Astrocyte (in vitro differentiated cells and primary cell): ENCODE measurements at regions not wholly inside any gene's neighbourhood (a gene's known extent, or its start where the extent isn't known, plus 50 kb on each side); places are given as distances from the start of the nearest gene placed in this dataset.

ENCODE experiments used
- EZH2 ChIP-seq: IDR thresholded peaks from 2 replicates; pipeline ENCODE4 v1.6.1; 2012; ENCODE audit warnings: mild to moderate bottlenecking, low read length, inconsistent platforms; ENCODE audit not compliant: insufficient read depth
- TF ChIP-seq, protein P1 (sequence below): IDR thresholded peaks from 2 replicates; pipeline ENCODE4 v1.5.1; 2011; ENCODE audit warnings: low read depth, mild to moderate bottlenecking, inconsistent platforms, low read length, moderate library complexity; ENCODE audit not compliant: insufficient read depth

DNA sequence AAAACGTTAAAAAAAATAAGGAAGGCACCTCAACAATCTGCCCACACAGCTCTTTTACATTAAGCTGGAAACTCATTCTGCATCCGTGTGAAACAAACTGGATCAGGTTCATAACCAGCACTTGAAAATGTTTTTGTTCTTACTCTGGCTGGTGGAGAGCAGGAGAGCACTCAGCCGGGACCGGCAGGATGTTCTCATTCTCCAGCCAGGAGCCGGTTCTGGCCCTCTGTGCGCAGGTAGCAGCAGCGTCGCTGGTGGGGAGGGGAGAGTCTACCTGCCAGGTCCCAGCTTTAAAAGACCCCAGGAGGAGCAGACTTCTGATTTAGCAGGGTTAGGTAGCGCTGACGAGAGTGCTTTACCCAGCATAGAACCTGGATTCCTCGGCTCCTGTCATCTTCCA is 834.9 kb upstream of the SALL3 start:
- TF ChIP-seq, protein P1, sequence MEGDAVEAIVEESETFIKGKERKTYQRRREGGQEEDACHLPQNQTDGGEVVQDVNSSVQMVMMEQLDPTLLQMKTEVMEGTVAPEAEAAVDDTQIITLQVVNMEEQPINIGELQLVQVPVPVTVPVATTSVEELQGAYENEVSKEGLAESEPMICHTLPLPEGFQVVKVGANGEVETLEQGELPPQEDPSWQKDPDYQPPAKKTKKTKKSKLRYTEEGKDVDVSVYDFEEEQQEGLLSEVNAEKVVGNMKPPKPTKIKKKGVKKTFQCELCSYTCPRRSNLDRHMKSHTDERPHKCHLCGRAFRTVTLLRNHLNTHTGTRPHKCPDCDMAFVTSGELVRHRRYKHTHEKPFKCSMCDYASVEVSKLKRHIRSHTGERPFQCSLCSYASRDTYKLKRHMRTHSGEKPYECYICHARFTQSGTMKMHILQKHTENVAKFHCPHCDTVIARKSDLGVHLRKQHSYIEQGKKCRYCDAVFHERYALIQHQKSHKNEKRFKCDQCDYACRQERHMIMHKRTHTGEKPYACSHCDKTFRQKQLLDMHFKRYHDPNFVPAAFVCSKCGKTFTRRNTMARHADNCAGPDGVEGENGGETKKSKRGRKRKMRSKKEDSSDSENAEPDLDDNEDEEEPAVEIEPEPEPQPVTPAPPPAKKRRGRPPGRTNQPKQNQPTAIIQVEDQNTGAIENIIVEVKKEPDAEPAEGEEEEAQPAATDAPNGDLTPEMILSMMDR, result no peak
- TF ChIP-seq EZH2, result no peak
